ENCODE measurements at regions not wholly inside any gene's neighbourhood (a gene's known extent, or its start where the extent isn't known, plus 50 kb on each side); places are given as distances from the start of the nearest gene placed in this dataset.

- TF ChIP-seq CTCF (conservative IDR thresholded peaks at IDR 0.05; ENCODE audit: low read depth, low read length): no peak
- no peak for TF ChIP-seq EZH2 (IDR thresholded peaks at IDR 0.05; ENCODE audit: borderline replicate concordance, low read depth, low read length, poor library complexity, severe bottlenecking)
These were observed 149.4 kb upstream of the ZMIZ1 start for GRCh38 chr10:78919181-78919966.
